ENCODE measurements at regions not wholly inside any gene's neighbourhood (a gene's known extent, or its start where the extent isn't known, plus 50 kb on each side); places are given as distances from the start of the nearest gene placed in this dataset.

- no peak overlapping the region for H3K27ac ChIP-seq (ENCODE audit: low read depth, low read length)
- no peaks in the 10 kb centered on the region for H3K36me3 ChIP-seq (ENCODE audit: low read length)
- H3F3A ChIP-seq (ENCODE audit: insufficient read depth): no peaks in the 10 kb centered on the region
- no peaks in the 10 kb centered on the region for H4K20me1 ChIP-seq (ENCODE audit: low read depth, low read length)
- no peaks in the 10 kb centered on the region for H3K9me3 ChIP-seq (ENCODE audit: insufficient read depth, low read length)
- TF ChIP-seq EZH2phosphoT487 (conservative IDR thresholded peaks at IDR 0.05; ENCODE audit: low read length) (no peak), CTCF (IDR thresholded peaks at IDR 0.05; ENCODE audit: insufficient read depth, low read length, poor library complexity, severe bottlenecking) (no peak)
- no peak overlapping the region for H3K9ac ChIP-seq (ENCODE audit: low read length)
- no peaks in the 10 kb centered on the region for H3K79me2 ChIP-seq (ENCODE audit: insufficient read depth, low read length)
- no peak overlapping the region for H3K4me3 ChIP-seq (ENCODE audit: insufficient read depth, low read length, poor library complexity, severe bottlenecking)
- no peak overlapping the region for H3K4me2 ChIP-seq (ENCODE audit: low read depth, low read length, poor library complexity, severe bottlenecking)
- no peaks in the 10 kb centered on the region for H3K9me2 ChIP-seq (replicated peaks; ENCODE audit: insufficient read depth, low read length)
- H2AFZ ChIP-seq (ENCODE audit: low read depth, low read length, severe bottlenecking): no peak overlapping the region
- no peaks in the 10 kb centered on the region for H3K27me3 ChIP-seq (ENCODE audit: low read length)
These were observed 448.7 kb upstream of the FAT1 start for GRCh38 chr4:187172340-187172761.

- no peaks in the 10 kb centered on the region for H3K36me3 ChIP-seq (ENCODE audit: low read length)
- no peaks in the 10 kb centered on the region for H3K79me2 ChIP-seq (ENCODE audit: insufficient read depth, low read length)
- no peaks in the 10 kb centered on the region for H3K9me2 ChIP-seq (replicated peaks; ENCODE audit: insufficient read depth, low read length)
- no peak overlapping the region for H3K9ac ChIP-seq (ENCODE audit: low read length)
- no peaks in the 10 kb centered on the region for H4K20me1 ChIP-seq (ENCODE audit: low read depth, low read length)
- no peak overlapping the region for H3K27ac ChIP-seq (ENCODE audit: low read depth, low read length)
- H2AFZ ChIP-seq (ENCODE audit: low read depth, low read length, severe bottlenecking): no peak overlapping the region
- H3K27me3 ChIP-seq (ENCODE audit: low read length): no peaks in the 10 kb centered on the region
- H3K4me2 ChIP-seq (ENCODE audit: low read depth, low read length, poor library complexity, severe bottlenecking): no peak overlapping the region
- H3K9me3 ChIP-seq (ENCODE audit: insufficient read depth, low read length): no peaks in the 10 kb centered on the region
- no peak for TF ChIP-seq CTCF (IDR thresholded peaks at IDR 0.05; ENCODE audit: insufficient read depth, low read length, poor library complexity, severe bottlenecking)
- H3F3A ChIP-seq (ENCODE audit: insufficient read depth): no peaks in the 10 kb centered on the region
- no peak overlapping the region for H3K4me3 ChIP-seq (ENCODE audit: insufficient read depth, low read length, poor library complexity, severe bottlenecking)
These were observed 451.1 kb upstream of the FAT1 start for GRCh38 chr4:187174749-187175148.

- Histone ChIP-seq H3K9ac (ENCODE audit: low read length) (no peak overlapping the region), H4K20me1 (ENCODE audit: low read depth, low read length) (no peaks in the 10 kb centered on the region), H3F3A (ENCODE audit: insufficient read depth) (no peaks in the 10 kb centered on the region), H3K9me2 (replicated peaks; ENCODE audit: insufficient read depth, low read length) (no peaks in the 10 kb centered on the region), H3K79me2 (ENCODE audit: insufficient read depth, low read length) (no peaks in the 10 kb centered on the region), H2AFZ (ENCODE audit: low read depth, low read length, severe bottlenecking) (no peak overlapping the region), H3K4me3 (ENCODE audit: insufficient read depth, low read length, poor library complexity, severe bottlenecking) (no peak overlapping the region), H3K27ac (ENCODE audit: low read depth, low read length) (no peak overlapping the region), H3K4me2 (ENCODE audit: low read depth, low read length, poor library complexity, severe bottlenecking) (no peak overlapping the region), H3K27me3 (ENCODE audit: low read length) (no peaks in the 10 kb centered on the region), H3K9me3 (ENCODE audit: insufficient read depth, low read length) (no peaks in the 10 kb centered on the region), H3K36me3 (ENCODE audit: low read length) (no peaks in the 10 kb centered on the region)
- TF ChIP-seq CTCF (IDR thresholded peaks at IDR 0.05; ENCODE audit: insufficient read depth, low read length, poor library complexity, severe bottlenecking) (no peak), EZH2phosphoT487 (conservative IDR thresholded peaks at IDR 0.05; ENCODE audit: low read length) (no peak)
These were observed 451.5 kb upstream of the FAT1 start for GRCh38 chr4:187175197-187175596.

Measured in SU-DHL-6 (cell line).